Left colon (tissue), 2 donors: ENCODE measurements at regions not wholly inside any gene's neighbourhood (a gene's known extent, or its start where the extent isn't known, plus 50 kb on each side); places are given as distances from the start of the nearest gene placed in this dataset.
A peak's percentile ranks its signal among the peaks of the same experiment; 100 is the strongest.

ENCODE experiments used
- ATAC-seq: fragments of 200-7000 bp; cut with Tn5 transposase; one replicate; pipeline ENCODE4 v1.9.1; 2020; ENCODE audit warnings: mild to moderate bottlenecking, moderate library complexity
- DNase-seq, 2 donors: peaks; one replicate each; pipeline ENCODE4 v3.0.0-alpha.2; 2020
- intact Hi-C, 2 donors: fragments of 100-400 bp; cut with DNase I in 1 of 2; cut with micrococcal nuclease in 1 of 2; formaldehyde crosslinking; loops; one replicate each; pipeline versions ENCODE4 v1.11.2 to v1.14.0; 2022; cut with DNase I, micrococcal nuclease
- donor health status: DM: no; HTN: no; CAD: no.
- donor health status: DM: yes; HTN: yes; CAD: no.

DNA sequence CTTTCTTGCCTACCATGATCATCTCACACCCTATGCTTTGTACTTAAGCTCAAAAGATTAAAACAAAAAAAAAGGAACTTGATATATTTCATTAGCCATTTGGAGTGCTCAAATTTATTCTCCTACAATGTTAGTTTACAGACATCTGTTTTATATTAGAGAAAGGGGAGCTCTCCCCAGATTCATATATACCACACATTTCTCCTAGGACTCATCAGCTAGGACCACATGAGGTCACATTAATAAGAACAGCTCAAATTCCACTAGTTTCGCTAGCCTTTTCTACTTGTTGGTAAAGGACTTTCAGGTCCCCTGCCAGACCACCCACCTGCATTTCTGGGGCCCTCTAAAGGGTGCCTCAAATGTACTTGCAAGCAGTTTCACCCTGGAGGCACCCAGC is 151.2 kb upstream of the MMADHC start:
- DNase-seq, result no peak
- intact Hi-C loops, result no loop called here
- no peak for ATAC-seq

DNA sequence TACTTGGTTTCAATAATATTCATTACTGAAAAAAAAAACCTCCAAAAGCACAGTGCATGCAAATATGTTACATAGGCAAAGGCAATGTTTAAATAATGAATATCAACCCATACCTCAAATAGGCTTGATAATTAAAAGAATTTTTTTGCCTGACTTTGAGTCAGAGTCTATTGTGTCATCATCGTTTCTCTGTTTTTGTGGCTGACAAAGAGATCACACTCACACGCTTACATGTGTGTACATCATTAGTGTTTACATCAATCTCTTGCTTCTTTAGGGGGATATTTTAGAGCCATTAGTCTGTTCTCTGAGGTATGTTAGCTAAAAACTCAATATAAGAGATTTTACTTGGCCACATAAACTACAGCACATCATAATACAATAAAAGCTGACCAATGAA is 150.3 kb upstream of the MMADHC start:
- no peak for DNase-seq
- intact Hi-C loops, result no loop called here
- no peak for ATAC-seq

DNA sequence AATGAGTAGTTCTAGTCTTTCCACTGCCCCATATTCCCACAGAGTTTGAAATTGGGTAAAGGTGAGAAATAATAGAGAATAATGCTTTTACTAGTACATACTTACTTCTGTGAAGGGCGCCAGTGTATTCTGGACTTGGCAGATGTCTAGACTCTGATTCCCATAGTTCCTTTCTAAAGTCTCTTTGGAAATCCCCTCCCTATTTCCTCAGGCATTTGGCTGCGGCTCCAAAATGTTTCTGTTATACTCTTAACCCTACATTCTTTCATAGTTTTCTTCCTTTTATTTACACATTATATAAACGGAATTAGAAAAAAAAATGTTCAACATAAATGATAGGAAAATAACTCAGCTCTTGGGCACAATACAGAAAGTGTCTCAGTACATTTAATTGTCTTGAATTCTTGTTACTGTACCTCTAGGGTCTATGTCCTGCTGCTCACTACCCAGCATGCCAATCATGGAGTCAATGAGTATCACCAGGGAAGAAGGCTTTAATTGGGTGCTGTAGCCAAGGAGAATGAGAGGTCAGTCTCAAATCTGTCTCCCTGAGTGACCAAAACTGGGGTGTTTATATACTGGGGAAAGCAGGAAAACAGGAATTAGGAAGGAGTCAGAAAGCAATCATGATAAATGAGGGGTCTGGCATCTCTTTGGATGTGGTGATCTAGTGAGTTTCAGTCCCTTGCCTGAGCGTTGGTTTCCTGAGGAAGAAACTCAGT is 147.8 kb upstream of the MMADHC start:
- ATAC-seq, result no peak

DNA sequence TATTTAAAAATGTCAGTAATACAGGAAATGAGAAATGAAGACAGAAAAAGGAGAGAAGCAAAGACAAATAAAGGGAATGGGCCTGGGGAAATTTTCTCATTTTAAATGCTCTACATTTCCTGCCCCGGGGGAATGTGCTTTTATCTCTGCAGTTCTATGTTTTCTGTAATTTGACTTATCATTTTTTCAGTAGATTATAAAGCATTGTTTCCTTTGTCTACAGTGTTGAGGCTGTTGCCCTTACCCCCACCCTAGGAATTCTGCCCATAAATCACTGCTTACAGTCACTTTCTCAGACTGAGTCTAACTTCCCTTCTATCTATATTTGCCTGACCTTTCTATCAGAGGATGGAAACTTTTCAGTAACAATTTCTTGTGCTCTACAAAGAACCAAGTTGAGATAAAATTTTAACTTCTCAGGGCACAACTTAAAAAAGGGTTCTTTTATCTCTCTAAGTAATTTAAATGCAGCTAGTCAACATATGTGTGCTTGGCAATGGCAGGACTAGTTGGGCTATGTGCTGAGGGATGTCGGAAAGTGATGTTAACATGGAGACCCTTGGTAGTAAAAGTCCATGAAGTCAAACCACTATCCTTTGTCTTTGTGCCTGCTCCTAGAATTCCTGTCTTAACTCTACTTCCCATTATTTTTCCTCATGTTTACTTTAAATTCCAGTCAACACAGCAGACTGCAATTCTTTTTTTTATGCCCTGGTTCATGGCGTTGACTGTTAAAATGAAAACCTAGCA is 146.5 kb upstream of the MMADHC start:
- no peak for ATAC-seq
- intact Hi-C loops, result no loop called here
- no peak for DNase-seq

More for the DNA sequence above, 147.8 kb upstream of the MMADHC start:
- DNase-seq, result no peak
- intact Hi-C loops, result no loop called here

DNA sequence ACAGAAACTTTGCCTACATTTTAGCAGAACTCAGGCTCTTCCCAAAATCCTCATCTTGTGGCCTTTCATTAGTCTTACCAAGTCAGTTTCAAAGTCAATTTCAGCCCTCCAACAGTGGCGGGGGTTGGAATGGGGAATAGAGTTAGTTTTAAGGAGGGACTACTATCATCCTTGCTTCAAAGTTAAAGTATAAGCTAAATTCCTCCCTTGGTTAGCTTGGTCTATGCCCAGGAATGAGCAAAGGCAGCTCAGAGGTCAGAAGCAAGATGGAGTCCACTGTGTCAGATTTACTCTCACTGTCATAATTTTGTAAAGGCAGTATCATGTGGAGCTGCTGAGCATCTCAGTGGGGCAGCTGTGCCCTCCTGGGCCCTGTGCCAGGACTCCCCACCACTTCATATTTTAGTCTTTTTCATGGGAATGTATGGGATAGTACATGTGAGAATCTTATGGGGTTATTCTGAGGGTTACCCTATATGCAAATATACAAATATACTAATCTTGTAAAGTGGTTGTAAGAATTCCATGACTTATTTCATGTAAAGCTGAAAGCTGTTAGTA is 145.2 kb upstream of the MMADHC start:
- DNase-seq (no peak), ATAC-seq (no peak)
- intact Hi-C loops, result no loop called here

DNA sequence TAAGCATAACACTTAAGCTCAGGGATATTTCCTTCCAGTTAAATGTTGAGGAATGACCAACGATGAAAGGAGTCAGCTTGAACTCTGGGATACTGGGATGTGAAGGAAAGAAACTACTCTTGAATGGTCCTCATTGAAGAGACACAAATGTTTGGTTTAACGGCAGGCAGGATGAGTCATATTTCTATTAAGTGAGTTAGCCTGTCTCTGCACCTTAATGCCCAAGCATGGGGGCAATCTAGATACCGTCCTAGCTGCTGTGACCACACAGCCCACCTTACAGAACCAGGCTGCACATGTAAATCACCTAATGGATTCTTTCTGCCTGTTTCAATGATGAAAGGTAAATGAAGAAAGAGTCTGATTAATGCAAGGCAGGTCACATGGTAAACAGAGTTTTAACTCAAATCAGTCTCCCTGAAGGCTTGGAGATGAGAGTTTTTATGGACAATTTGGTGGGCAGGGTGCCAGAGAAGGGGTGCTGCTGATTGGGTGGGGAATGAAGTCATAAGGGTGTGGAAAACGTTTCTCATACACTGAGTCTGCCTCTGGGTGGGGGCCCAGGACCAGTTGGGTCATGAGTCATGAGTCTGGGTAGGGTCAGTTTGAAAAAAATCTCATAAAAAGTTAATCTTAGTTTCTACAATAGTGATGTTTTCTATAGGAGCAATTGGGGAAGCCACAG is 144.6 kb upstream of the MMADHC start:
- DNase-seq (peak in 1 of 2 donors; percentile 16), ATAC-seq (peak; percentile 60)
- intact Hi-C loops, result no loop called here

DNA sequence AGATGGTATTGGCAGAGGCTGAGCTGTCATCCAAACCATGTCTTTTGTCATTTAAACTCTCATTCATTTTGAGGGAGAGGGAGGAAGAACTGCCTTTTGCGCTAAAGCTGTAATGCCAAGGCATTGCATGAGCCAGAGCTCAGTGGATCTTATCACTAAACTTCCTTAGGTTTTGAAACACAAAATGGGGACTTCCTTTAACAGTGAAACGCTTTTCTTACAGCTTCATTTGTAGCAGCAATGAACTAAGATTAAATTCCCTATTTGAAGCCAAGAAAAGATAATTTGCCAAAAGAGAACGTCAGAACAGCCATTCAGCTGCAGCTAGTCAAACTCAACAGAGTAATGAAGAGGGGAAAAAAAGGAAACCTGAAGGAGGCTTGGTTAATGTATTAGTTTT is 143.5 kb upstream of the MMADHC start:
- ATAC-seq, result no peak
- intact Hi-C loops, result no loop called here
- no peak for DNase-seq

DNA sequence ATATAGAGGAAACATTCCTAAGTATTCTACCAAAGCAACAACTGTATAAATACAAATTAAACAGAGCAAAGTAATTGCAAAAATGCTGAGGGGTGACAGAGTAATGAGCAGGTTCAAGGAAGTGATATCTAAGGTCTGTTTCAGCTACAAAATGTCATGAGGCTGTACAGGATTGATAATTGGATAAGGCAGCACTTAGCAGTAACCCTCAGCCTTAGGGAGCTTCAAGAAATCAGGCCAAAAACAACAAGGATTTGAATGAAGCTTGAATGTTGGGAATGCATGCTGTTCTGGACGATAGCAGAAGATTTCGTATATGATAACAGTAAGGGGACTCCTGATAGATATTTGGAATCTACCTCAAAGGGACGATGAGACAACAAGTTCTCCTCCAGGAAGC is 142.0 kb upstream of the MMADHC start:
- intact Hi-C loops, result no loop called here
- no peak for DNase-seq
- no peak for ATAC-seq

DNA sequence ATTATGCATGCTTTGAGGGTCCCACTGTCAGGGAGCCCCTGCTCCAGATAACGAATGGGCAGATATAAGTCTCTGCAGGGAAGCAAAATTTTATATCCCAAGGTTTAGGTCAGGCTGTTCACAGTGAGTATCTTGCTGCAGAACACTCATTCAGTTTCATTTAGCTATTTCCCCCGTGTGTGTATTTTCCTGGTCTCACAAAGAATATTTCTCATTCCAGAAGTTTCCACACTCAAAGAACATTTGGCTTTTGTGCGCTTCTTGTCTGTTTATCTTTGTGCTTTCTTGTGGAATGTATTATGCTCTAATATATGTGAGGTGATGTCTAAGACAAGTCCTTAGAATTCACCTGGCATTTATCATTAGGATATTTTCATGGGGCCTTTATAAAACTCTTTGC is 140.4 kb upstream of the MMADHC start:
- ATAC-seq (no peak), DNase-seq (no peak)
- intact Hi-C loops, result no loop called here

DNA sequence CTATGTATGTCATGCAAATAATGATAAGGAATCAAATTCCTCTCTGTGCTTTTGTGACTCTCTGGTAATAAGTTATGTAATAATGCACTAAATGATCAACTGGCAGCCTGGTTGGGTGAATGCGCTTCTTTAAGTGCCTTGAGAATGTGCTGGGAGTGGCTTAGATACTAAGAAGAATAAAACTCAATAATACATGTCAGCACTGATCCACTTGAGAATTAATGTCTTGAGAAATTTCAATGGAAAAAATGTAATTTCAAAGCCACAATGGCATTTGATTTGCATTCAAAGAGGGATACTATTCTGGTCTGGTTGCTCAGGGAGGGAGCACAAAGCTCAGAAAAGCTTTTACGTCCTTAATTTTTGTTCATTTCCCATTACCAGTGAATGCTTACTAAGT is 137.7 kb upstream of the MMADHC start:
- DNase-seq (no peak), ATAC-seq (no peak)

DNA sequence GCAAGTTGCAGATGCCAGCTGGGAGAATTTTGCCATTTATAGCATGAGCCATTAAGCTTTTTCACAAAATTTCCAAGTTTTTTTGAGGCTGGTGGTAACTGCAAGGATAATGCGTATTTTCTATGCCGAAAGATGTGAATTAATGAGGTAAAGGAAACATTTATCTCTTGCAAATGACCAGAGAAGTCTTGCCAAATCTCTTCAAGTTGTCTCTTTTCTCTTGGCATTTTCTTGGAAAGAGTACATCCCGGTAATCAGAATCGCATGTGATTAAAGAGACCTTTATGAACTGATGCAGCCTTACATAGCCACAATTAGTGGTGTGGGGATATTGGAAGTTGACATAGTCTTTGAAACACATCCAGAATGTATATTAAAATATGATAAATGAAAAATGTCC is 136.5 kb upstream of the MMADHC start:
- no peak for DNase-seq
- intact Hi-C loops, result no loop called here
- ATAC-seq, result no peak

More for the DNA sequence above, 137.7 kb upstream of the MMADHC start:
- intact Hi-C loops, result no loop called here

DNA sequence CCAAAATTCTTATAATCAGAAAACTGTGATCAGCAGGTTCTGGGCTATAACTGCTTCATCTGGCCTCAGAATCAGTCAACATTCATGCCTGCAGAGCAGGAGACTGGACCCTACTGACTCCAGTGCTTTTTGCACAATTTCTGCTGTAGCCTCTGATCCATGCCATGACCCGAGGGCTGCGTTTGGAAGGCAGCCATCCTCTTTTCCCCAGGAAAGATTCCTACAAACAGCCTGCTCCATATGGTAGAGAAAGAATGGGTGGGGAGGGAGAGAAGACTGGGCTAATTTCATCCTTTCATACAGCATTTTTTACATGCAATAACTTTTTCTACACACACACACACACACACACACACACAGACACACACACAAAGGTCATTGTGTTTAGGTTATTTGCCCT is 133.0 kb upstream of the MMADHC start:
- ATAC-seq (no peak), DNase-seq (no peak)
- intact Hi-C loops, result no loop called here

DNA sequence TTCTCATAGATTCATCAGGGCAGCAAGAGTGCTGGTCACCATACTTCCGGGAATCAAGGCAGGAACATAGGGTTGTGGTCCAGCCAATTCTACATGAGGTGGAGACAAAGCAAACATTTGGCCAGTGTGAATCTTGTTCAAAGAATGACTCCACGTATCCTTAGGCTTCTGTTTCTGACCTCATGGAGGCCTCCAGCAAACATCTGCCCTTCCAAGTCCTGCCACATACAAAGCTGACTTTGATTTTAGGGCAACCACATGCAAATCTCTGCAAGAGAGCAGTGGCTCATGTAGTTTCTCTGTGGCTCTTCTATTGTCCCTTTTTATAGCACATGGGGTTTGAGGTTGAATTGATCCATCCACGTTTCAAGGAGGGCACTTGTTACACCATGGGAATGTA is 132.1 kb upstream of the MMADHC start:
- intact Hi-C loops, result no loop called here
- no peak for ATAC-seq
- DNase-seq, result no peak

DNA sequence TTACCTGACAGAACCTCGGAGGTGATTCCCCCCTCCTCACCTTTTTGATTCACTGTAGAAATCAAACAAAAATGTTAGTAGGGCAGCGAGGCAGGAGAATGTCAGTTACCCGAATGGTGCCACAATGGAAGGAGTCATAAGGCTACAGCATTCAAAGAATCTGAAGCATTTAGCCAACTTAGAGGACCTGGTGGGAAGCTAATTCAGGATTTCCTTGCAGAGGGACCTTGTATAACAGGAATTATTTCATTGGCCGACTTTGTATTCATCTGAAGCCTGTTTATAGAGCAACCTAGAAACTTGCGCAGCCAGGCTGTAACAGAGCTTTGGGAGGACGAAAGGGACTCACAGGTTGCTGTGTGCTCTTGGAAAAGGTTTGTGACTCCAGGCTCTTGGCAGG is 129.1 kb upstream of the MMADHC start:
- DNase-seq, result no peak
- no peak for ATAC-seq
- intact Hi-C loops, result no loop called here

DNA sequence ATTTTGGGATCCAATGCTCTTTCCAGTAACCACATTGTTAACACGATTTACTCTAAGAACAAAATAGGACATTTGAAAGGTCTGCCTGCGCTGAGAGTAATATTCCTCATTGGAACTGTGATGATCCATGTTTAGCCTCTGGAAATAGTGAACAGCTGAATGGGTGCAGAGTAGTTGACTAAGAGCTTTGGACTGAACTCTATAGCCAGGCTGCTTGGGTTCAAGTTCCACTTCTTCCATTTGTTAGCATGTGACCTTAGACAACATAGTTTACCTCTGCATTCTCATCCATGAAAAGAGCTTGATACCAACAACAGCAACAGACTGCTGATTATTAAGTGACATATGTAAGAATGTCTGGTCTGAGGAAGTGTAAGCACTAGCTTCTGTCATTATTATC is 128.3 kb upstream of the MMADHC start:
- no peak for ATAC-seq
- DNase-seq, result no peak
- intact Hi-C loops, result no loop called here

DNA sequence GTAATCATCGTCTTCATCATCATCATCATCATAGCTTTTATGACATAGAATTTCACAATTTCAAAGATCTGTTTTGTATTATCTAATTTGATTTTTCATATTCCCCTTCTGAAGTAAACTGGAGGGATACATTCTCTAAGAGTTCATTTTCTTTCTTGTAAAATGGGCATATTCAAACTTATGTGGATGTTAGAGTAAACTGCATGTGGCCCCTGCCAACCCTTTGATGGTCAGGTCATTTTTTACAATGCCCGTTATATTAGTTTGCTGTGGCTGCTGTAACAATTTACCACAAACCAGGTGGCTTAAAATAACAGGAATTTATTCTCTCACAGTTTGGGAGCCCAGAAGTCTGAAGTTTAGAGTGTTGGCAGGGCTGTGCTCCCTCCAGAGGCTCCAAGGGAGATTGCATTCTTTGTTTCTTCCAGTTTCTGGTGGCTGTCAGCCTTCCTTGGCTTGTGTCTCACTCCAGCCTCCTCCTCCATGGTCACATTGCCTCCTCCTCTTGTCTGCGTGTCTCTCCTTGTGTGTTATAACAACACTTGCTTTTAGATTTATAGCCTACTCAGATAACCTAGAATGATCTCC is 127.5 kb upstream of the MMADHC start:
- DNase-seq (peak in 1 of 2 donors; percentile 8), ATAC-seq (peak; percentile 72)
- intact Hi-C loops, result no loop called here

DNA sequence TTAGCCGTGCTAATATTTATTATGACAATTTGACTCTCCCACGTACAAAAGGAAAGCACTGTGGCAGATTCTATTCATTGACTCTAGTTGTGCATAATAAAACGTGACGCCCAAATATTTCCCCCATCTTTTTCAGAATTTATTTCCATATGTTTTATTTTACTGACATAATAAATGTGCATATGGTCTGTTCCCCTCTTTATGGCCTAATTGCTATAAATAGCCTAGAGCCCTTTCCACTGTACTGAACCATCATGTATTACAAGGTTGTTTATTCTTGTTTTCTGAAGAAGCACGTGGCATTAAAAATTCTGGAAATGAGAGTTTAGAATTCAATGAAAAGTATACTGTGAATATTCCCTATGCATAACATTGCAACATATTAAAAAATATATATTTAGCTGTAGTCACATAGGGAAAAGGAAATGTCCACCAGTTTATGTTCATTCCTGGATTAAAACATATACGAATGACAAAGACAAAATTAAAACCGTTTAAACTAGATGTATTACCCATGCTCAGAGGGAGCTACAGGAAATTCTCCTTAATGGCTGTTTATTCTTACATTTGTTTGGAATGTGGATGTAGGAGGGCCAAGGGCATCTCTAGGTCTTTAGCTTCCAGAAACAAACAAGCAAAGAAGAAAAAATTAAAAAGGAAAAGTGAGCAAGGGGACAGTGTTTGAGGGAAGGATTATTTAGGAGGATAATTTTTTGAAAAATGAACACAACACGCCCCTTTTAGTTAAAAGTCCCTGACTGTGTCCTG is 122.1 kb upstream of the MMADHC start:
- intact Hi-C loops, result no loop called here
- DNase-seq (no peak), ATAC-seq (no peak)

DNA sequence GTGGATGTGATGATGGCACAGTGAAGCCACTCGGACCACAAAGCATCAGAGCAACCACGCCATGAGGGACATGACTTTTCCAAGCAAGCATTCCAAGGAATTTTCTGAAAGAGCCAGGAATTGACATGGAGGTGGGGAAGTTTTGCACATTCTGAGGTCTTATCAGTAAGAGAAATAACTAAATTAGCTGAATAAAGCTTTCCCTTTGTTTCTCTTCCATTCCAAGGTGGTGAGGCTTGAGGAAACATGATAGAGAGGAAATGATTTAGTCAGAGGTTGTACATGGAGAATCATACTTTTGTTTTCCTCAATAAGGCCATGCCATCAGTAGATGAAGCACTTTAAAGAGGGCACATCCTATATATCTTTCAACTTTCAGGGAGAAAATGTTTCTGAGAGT is 115.7 kb upstream of the MMADHC start:
- intact Hi-C loops, result no loop called here
- ATAC-seq (no peak), DNase-seq (no peak)

DNA sequence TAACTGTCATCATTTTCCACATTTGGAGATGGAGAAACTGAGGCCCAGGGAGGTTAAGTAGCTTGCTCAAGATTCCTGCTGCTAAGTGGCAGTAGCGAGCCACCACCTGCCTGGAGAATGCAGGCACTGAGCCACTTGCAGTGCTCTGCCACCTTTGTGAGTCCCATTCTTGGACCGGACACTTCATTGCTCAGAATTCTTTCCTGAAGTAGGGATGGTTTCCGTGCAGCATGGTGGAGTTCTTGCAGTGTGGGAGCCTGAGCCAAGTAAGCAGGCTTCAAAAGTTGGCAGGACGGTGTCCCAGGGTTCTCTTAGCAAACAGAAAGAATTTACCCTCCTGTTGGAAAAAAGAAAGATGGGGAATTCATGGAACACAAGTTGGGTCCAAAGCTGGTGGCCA is 115.0 kb upstream of the MMADHC start:
- intact Hi-C loops, result no loop called here
- no peak for DNase-seq
- ATAC-seq, result no peak
